EL (cell line): ENCODE measurements at regions not wholly inside any gene's neighbourhood (a gene's known extent, or its start where the extent isn't known, plus 50 kb on each side); places are given as distances from the start of the nearest gene placed in this dataset.
"Not testable (repeated sequence)": the region's sequence is repeated elsewhere in the genome, so short reads cannot be mapped to it uniquely, and the experiment has no call there.

Source experiments
- DNase-seq: peaks from one replicate; pipeline ENCODE4 v3.0.0-alpha.2; 2016

GRCh38 chr17:20848869-20849443 lies 193.9 kb downstream of the USP22 start:
- not testable (repeated sequence) for DNase-seq

DNA sequence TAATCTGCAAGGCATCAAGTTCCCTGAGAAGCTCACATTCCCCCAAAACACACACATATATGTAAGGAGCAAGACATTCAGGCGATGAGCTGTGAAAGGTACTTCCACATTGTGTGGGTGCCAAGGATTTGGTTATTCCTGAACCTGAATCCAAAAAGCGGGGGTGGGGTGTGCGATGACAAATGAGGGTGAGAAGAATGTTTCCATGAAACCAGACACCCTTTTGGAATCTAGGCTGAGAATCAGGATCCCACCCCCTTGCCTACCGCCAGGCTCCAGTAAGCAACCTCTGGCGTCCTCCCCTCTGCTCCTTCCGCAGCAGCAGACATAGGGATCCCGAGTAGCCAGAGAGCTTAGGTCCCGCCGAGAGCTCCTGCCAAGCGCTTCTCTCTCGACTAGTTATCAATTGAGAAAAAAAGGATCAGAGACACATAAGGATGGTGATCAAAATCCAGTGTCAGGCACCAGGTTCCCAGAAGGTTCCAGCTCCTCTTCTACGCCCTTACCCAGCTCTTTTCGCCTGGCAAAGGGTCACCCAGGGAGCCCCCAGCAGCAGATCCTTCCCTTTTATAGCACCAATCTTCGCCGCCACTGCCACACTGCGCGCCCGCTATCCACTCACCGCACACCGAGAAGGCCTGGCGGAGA lies 191.1 kb downstream of the USP22 start:
- DNase-seq, result not testable (repeated sequence)

GRCh38 chr17:20852239-20852989 lies 190.4 kb downstream of the USP22 start:
- DNase-seq, result peak; percentile 14

DNA sequence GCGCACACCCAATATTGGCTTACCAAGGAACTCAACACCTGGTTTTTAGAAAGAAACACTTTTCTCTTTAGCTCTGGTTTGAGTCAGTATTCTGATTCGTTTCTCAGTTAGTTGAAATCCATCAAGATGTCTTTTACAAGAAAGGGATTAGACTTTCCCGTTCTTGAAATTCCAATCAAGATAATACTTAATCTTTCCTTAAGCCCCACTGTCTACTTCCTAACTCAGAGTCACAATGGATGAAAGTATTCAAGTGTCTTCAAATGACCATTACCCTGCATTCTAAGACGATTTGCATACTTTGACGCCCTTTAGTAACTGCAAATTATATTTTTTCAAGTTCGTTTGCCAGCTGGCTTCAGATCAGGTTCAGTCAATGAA lies 189.8 kb downstream of the USP22 start:
- DNase-seq, result no peak

- not testable (repeated sequence) for DNase-seq
Measured at GRCh38 chr17:20855910-20856470, 186.8 kb downstream of the USP22 start.

DNA sequence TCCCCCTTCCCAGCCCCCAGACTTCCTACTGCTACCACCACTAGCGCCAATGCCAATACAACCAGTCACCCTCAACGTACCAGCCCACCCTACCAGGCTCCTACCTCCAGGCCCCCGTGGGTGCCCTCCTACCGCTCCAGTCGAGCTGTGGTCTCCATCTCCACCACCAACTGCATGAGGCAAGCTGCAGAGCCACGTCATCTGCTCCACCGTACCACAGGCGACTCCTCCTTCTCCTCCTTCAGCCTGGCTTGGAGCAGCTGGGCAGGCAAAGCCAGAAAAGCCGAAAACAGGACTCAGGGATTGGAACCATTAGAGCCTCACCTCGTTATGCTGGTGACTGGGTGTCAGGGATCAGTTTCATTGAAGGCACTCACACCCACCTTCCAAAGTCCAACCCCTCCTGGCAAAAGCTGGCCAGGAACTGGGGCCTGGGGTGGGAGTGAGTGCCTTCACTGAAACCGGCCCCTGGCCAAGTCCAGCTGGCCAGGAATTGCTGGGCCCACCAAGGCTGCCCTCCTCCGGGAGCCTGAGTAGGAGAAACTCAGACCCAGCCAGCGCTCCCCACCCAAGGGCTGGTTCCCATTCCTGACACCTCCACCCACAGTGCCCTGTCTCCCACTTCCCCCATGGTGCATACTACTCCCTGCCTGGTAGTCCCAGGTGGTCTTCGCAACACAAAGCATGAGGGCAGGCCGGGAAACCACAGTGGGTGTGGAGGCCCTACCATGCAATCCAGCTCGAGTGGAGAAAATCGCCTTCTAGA lies 176.2 kb downstream of the USP22 start:
- not testable (repeated sequence) for DNase-seq

- DNase-seq, result not testable (repeated sequence)
Measured at GRCh38 chr17:20867436-20867937, 175.3 kb downstream of the USP22 start.

DNA sequence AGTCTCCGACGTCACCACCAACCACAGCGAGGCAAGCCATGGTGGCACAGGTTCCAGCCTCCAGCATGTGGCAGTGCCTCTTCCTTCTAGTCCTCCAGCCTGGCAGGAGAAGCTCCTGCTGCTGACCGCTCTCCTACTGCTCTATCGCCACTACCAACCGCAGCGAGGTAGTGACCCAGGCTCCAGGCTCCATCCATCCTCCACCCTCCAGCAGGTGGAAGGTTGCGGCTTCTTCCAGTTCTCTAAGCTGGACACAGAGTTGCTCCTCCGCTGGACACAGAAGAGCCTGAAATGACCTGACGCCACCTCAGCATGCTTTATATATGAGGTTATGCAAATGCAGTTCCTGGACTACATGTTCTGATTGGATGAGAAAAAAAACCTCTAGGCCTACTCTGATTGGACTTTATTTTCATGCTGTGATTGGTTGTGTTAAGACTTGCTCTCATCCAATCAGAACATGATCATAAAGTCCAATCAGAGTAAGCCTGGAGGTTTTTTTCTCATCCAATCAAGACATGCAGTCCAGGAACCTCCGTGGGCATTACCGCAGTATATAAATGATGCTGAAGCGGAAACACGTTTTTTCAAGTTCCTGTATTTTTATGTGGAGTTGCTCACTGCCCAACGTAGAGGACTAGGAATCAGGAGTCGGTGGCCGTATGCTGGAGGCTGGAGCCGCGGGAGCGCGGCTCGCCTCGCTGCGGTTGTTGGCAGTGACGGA lies 174.7 kb downstream of the USP22 start:
- not testable (repeated sequence) for DNase-seq

DNA sequence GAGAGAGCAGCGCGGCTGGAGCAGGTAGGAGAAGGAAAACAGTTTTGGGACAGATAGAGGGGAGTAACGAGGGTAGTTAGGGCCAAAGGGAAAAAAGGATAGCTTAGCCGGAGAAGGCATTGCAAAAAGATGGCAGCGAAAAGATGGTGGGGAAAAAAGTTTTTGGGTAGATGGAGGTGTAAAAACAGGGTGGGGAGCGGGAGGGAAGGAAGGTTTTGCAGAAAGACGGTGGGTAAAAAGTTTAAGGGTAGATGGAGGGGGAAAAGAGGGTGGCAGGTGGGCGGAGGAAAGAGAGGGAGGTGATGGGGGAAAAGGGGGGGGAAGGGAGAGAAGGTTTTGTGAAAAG lies 174.2 kb downstream of the USP22 start:
- not testable (repeated sequence) for DNase-seq

DNA sequence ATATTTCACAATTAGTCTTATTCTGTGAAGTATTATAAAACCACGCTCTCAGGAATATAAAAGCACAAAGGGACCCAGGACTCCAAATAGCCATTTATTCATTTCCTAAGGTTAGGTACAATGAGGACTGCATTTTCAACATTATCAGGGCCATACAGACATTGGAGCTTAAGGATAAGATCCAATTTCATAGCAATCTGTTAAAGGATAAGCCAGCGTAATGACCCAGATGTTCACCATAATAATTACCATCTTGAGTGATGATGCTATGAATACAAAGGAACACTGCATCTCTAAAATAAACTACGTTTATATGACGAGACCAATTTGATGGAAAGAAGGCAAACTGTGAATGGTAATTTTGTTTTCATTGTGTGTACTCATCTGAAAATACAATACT lies 169.6 kb downstream of the USP22 start:
- DNase-seq, result not testable (repeated sequence)

GRCh38 chr17:20873688-20874328 lies 169.0 kb downstream of the USP22 start:
- not testable (repeated sequence) for DNase-seq

DNA sequence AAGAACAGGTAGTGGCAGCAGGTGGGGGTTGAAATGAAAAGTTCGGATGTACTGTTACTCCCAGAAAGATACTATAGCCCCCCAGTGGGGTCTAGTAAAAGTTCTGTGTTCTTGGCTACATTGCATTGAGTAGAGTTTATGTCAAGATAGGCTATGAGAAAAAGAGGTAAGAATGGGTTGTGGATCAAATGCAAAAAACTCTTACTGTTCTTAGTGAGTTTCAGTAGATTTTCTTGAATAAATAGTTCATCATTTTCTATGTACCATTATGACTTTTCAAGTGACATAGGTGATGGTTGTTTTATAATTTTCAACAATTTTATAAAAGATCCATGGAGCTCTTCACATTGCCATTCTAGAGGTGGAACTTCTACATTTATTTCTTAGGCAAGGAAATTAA lies 165.4 kb downstream of the USP22 start:
- not testable (repeated sequence) for DNase-seq

DNA sequence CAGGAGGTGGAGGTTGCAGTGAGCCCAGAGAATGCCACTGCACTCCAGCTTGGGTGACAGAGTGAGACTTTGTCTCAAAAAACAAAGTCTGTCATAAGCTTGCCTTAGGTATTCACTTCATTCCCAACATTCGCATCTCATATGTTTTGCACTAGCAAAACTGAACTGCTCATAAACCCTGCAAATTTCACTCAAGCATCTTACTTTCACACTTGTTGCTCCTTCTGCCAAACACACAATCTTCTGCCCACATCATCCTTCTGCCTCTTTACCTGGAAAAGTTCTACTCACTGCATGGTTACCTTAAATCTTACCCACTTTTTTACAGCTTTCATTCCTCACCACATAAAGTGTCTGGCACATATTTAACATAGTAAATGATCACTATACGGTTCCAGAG lies 152.5 kb downstream of the USP22 start:
- no peak for DNase-seq

DNA sequence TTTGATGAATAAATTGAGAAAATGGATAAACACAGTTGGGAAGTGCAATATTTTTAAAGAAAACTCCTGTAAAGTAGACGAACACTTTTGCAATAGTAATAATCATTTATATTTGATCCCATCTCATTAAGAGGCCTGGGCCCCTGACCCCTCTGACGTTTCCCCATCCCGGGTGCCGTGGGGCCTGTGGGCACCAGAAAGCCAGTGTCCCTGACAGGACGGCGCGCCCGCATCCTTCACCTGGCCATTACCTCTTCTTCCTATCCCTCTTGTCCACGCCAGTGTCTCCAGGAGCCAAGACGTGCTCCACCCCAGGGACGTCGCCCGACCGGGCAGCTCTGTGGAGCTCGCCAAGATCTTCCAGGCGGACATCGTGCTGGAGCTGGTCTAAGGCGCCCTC lies 147.4 kb downstream of the USP22 start:
- not testable (repeated sequence) for DNase-seq

DNA sequence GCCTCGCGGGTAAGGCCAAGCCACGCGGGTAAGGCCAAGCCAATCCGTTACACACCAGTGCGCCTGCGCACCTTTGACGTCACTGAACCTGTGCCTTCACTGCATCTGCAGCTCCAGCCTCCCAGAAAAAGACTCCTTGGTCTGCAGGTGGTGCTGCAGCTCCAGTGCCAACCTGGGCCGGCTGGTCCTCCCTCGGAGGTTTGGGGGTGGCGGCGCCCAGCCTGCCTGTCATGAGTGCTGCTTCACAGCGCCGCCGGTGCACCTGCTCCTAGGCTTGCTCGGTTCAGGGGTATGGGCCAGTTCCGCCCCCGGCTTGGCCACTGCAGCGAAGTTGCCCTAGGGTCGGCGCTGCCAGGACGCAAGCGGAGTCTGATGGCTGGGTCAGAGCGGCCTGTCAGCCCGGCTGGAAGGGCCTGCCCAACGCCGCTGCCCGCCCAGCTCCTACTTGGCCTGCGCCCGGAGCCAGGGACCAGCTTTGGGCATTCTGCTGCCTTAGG lies 146.6 kb downstream of the USP22 start:
- peak; percentile 23 for DNase-seq

DNA sequence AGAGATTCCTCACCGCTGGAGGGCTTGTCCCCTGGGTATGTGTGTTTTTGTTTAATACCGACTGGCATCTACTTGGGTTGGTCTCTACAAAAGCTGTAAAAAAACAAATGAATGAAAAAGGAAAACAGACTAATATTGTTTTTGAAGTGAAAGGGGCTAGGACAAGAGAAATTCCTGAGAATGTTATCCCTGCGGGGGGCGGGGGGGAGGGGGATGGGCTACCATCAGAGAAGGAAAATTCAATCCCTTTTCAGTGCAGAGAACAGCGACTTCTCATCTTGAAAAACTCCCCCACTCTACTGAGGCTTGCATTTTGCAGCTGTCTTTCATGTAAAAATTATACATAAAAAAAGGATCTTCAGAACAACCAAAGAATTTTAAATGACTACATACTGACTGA lies 144.1 kb downstream of the USP22 start:
- DNase-seq, result not testable (repeated sequence)

DNA sequence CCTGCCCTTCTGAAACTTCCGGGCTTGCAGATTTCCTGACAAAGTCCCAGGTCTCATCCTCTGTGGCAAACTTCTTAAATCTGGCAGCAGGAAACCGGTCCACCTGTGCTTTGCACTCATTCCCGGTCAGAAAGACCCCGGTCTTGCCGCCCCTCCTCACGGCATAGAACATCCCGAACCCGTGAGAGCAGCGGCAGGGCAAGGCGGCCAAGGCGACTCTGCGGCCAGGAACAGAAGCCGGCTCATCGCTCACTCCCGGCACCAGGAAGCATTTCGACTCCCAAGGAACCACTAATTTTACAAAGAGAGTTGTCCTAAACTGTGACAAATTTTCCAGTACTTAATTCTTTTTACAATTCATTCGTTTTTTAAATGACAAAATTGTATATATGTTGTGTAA lies 140.3 kb downstream of the USP22 start:
- DNase-seq, result not testable (repeated sequence)

GRCh38 chr17:20903549-20903948 lies 139.3 kb downstream of the USP22 start:
- not testable (repeated sequence) for DNase-seq

GRCh38 chr17:20908313-20909267 lies 134.2 kb downstream of the USP22 start:
- DNase-seq, result peak; percentile 86

DNA sequence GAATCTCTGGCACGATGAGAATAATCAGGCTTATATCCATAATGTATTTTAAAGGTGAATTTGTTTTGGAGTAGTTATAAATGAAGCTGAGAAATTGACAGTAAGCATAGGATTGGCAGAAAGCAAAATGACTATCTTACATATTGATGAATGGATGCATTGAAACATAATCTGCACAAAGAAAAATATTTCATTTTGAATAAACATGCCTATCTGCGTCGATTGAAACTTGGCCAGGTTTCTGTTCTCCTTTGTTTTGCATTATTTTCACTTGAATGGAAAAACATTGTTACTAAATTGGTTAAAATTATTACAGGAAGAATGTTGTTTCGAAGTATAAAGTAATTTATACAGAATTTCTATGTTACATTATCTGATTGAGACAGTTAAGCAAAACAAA lies 128.2 kb downstream of the USP22 start:
- DNase-seq, result no peak
